ENCODE measurements at regions not wholly inside any gene's neighbourhood (a gene's known extent, or its start where the extent isn't known, plus 50 kb on each side); places are given as distances from the start of the nearest gene placed in this dataset.
"Not testable (repeated sequence)": the region's sequence is repeated elsewhere in the genome, so short reads cannot be mapped to it uniquely, and the experiment has no call there.

DNA sequence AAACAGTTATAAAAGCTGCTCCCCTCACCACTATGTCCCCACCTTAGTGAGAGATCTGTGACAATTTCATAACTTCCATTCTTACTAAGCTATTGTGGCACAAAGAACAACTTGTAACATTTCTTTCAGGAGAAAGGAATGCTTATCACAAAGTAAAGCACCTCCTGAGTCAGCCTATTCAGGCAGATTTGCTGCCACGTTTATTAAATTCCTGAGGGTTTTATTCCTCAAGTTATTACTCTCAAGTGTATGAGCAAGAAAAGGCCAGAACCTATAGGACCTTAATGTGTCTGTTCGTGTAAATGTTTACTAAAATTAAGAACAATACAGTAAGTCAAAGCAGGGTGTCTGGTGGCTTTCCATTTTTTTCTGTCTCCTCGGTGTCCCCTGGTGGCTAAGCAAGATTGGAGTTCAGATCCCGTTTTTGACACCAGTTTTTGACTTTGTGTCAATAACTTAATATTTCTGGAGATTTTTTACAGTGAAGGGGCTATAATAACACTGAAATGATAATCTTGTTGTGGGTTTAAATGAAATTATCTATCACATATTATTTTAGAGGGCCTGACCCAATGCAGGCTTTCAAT, 1539.6 kb downstream of the BRINP3 start:
- no peak for DNase-seq

GRCh38 chr1:188941986-188942385, 1535.7 kb downstream of the BRINP3 start:
- DNase-seq, result no peak

- DNase-seq, result no peak
Measured at GRCh38 chr1:188949701-188950100, 1528.0 kb downstream of the BRINP3 start.

DNA sequence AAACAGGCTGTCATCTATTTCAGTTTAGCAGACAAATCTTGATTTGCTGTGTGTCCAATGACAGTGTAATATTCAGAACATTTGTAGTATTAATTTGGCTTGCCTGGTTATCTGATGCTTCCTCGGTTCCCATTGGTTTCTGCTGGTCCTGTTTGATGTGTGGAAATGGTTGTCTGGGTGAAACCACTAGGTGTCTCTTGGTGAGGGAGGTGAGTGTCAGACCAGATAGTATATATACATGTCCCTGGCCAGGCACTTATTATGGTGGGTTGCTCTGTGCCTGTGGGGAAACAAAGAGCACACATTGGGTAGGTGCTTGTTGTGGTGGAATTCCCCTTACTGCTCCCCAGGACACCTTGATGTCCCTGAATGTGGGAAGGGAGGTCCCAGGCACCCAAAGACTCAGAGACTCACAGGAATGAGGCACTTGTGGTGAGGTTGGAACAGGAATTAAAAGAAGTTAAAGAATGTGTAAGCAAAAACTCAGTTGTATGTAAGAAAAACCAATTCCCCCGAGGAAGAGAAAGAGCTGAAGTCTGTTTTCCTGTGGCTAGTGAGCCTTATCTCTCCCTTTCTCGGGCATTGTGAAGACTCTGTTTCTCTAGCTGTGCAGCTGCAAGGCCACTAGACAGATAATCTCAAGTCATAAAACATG, 1519.1 kb downstream of the BRINP3 start:
- no peak for DNase-seq

GRCh38 chr1:188986745-188987417, 1490.8 kb downstream of the BRINP3 start:
- no peak for DNase-seq

DNA sequence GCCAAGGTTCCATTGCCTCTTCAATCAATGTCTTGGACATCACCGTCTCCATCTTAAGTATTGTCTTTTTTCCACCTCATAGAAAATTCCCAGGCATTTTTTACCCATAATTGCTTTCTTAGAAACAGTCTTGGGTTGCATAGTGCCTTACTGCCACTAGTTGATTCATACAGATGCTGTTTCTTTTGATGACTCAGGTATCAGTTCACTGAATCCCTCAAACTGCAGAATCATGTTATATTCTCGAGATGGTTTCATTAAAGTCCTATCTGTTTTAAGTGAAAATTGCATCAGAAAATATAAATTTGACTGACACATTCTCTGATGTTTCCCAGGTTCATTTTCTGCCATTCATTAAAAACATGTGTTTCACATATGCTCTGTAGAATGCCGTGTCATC, 1489.1 kb downstream of the BRINP3 start:
- DNase-seq, result no peak

- no peak for DNase-seq
Measured at GRCh38 chr1:188991221-188991930, 1486.3 kb downstream of the BRINP3 start.

DNA sequence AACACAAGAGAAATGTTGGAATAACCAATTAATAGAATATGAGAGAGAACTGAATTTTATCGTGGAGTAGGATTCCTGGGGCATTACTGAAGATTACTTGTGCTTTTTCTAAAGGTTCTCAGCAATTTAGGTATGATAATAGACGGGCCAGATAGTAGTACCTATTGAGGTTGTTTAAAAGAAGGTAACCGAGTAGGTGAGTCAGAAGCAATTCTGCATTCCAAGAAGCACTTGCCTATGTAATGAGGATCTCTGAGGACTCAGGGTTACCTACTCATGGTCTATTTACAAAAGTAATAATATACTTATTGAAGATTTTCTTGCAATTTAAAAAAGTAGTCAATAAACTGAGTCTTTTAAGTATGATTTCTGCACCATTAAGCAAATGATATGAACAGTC, 1469.8 kb downstream of the BRINP3 start:
- DNase-seq, result no peak

DNA sequence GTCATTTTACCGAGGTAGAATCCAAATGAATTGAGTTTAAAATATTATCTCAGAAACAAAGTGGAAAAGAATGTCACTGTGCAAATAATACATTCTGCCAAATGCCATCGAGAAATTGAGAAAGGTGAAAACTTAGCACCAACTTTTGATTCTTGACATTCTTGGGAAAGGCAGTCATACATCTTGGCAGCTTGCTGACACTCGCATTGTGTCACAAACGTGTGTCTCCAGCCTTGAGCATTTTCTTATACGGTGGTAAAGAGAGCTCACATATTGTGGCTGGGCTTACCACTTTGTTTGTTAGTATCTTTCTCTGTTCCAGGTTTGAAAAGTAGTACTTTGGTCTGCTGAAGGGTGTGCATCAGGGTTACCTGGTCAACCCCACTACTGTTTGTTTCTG, 1456.1 kb downstream of the BRINP3 start:
- no peak for DNase-seq

DNA sequence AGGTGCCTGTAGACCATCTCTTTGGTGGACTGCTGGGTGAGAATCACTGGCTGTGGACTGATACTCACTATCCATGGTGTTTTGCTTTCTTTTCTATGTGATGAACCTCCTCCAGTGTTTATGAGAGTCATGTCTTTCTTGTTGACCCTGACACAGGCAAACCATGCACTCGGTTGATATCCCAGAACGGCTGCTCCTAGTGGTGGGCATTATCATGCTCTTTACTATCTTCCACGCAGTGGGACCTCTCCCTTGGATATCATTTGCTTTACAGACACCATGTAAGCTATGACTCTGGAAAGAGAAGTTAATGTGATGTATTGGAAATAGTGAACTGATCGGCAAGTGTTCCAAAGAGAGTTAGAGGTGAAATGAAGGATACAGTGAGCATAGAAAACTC, 1455.6 kb downstream of the BRINP3 start:
- DNase-seq, result no peak

- DNase-seq, result no peak
Measured at GRCh38 chr1:189027512-189027911, 1450.2 kb downstream of the BRINP3 start.

DNA sequence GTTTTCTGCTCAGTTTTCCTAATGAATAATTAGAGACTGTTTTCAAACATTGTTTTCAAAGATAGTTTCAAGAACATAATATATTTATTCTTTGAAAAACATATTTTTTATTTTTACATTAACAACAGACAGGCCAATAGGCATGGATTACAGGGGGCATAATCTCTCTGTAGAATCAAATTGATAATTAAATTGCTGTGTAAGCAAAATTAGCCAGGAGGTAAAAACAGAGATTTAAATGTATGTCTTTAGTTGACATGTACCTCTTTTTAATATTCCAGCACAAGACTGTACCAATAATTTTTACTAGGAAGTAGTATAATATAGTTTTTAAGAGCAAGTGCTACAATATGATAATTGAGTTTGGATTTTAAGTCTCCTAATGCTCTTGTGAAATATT, 1444.5 kb downstream of the BRINP3 start:
- no peak for DNase-seq

DNA sequence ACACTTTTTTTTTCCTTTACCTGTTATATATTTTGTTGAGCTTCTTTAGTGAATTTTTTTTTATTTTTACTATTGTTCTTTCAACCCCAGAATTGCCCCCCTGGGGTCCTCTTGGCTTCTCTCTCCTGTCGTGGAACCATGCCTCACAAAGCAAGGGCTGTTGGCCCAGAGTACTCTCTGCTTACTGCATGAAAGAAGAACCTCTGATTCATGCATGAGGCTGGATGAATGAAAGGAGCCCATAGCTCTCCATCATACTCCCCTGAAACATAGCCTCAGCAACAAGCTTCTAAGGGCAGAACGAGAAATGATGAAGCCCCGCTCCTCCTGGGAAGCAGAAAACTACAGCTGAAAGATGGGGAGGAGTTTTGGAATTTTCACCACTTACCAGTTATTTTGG, 1441.0 kb downstream of the BRINP3 start:
- no peak for DNase-seq

DNA sequence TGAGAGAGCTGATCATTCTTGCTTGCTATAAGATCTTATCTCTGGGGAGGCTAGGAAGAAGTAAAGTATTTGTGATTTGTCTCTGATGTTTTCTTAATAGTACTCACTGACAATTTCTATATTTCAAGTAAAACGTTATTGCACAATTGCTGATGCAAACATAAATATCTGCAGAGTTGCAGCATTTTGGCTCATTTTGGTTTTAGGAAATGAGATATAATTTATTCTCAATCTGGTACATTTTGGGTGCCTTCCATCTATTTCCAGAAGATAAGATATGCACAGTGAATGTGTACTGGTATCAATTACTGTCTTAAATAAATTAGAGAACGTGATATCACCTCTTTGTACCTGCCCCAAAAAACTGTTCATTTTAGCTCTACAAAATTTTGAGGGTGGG, 1431.5 kb downstream of the BRINP3 start:
- no peak for DNase-seq

GRCh38 chr1:189084811-189085210, 1392.9 kb downstream of the BRINP3 start:
- DNase-seq, result no peak

DNA sequence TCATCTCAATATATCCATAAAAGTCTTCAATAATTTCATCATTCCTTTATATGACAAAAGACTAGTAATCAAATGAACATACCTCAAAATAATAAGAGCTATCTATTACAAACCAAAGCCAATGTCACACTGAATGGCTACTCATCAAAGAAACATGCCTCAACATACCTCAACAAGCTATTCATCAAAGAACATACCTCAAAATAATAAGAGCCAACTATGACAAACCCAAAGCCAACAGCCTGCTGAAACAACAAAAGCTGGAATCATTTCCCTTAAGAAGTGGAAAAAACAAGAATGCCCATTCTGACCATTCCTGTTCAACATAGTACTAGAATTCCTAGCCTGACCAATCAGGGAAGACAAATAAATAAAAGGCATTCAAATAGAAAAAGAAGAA, 1373.7 kb downstream of the BRINP3 start:
- DNase-seq, result no peak

GRCh38 chr1:189117072-189117770, 1360.4 kb downstream of the BRINP3 start:
- no peak for DNase-seq

DNA sequence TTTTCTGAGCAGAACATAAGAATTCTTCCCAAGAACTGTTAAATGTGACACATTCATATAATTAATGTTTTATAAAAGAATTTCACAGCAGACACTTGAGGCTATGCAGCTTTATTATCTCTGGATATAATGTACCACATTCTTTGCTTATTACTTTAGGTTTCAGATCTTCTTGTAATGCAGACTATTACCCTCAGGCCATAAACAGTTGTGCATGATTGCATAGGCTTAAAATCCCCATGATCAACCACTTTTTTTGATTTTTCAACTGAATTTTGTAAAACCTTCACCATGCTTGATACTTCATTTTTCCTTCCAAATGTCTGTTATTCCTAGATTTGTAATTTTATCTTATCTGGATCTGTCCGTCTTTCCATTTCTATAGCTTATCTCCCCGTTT, 1355.7 kb downstream of the BRINP3 start:
- no peak for DNase-seq

GRCh38 chr1:189125694-189126093, 1352.0 kb downstream of the BRINP3 start:
- no peak for DNase-seq

DNA sequence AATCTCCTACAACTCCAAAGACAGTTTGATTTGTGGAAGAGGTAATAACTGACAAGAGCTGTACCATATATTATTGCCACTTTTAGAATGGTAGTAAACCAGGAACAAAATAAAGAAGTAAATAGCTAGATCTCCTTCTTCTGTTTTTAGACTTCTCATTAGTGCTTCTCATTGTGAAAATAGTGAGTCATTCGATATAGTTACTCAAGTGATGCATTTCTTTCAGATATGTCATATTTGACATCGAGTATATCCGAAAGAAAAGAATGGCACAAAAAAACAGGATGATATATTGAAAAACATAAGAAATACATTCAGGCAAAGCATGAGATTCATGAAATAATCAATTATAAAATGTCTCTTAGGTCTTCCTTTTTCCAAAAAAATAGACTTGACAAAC, 1346.1 kb downstream of the BRINP3 start:
- no peak for DNase-seq

DNA sequence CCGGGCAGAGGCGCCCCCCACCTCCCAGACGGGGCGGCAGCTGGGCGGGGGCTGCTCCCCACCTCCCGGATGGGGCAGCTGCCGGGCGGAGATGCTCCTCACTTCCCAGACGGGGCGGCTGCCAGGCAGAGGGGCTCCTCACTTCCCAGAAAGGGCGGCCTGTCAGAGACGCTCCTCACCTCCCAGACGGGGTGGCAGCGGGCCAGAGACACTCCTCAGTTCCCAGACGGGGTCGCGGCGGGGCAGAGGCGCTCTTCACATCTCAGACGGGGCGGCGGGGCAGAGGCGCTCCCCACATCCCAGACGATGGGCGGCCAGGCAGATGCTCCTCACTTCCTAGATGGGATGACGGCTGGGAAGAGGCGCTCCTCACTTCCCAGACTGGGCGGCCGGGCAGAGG, 1337.9 kb downstream of the BRINP3 start:
- not testable (repeated sequence) for DNase-seq

GRCh38 chr1:189141056-189141455, 1336.6 kb downstream of the BRINP3 start:
- DNase-seq, result no peak
